Type B pancreatic cell (in vitro differentiated cells): ENCODE measurements at regions not wholly inside any gene's neighbourhood (a gene's known extent, or its start where the extent isn't known, plus 50 kb on each side); places are given as distances from the start of the nearest gene placed in this dataset.

Experiments used
- DNase-seq: peaks from one replicate; pipeline ENCODE4 v3.0.0; 2021; ENCODE audit warnings: mixed read lengths; ENCODE audit not compliant: unreplicated experiment; ENCODE audit errors: extremely low spot score
- H3K27ac Mint-ChIP-seq: 2 replicates; pipeline ENCODE4 v1.8.0; 2021; ENCODE audit warnings: mild to moderate bottlenecking, mixed read lengths
- H3K27me3 Mint-ChIP-seq: 2 replicates; pipeline ENCODE4 v1.8.0; 2021; ENCODE audit warnings: mixed read lengths
- H3K36me3 Mint-ChIP-seq: 2 replicates; pipeline ENCODE4 v1.8.0; 2021; ENCODE audit warnings: mixed read lengths
- H3K4me1 Mint-ChIP-seq: one replicate; pipeline ENCODE4 v1.8.0; 2021; ENCODE audit warnings: mixed read lengths; ENCODE audit not compliant: unreplicated experiment
- H3K4me3 Mint-ChIP-seq: 2 replicates; pipeline ENCODE4 v1.8.0; 2021; ENCODE audit warnings: mild to moderate bottlenecking, mixed read lengths
- H3K9me3 Mint-ChIP-seq: 2 replicates; pipeline ENCODE4 v1.8.0; 2021; ENCODE audit warnings: mixed read lengths
- TF ChIP-seq, protein P1 (sequence below): fragments of 200-600 bp; sonication (generic); conservative IDR thresholded peaks from 2 replicates; pipeline ENCODE4 v1.5.0; 2021; ENCODE audit warnings: antibody characterized with exemption, mild to moderate bottlenecking

DNA sequence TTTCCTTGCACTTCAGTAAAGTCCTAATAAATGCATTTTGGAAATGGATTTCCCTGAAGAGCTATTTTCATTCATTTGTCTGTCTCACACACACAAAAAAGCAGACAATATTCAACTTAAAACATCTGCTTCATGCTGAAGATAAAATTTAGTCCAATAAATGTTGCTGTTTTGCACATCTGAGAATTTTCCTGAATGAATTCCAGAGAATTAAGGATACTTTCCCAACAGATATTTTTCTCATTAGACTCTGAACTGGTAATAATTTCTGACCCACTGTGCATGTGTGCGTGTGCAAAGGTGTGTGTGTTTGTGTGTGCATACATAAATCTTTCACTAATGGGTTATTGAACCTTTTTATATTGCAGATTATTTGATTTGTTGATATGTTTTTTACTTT lies 390.2 kb upstream of the TMEFF2 start:
- Mint-ChIP-seq H3K4me3 (no peak overlapping the region), H3K36me3 (no peaks in the 10 kb centered on the region), H3K27ac (no peak overlapping the region), H3K4me1 (no peaks in the 10 kb centered on the region), H3K9me3 (no peaks in the 10 kb centered on the region), H3K27me3 (no peaks in the 10 kb centered on the region)
- TF ChIP-seq, protein P1, sequence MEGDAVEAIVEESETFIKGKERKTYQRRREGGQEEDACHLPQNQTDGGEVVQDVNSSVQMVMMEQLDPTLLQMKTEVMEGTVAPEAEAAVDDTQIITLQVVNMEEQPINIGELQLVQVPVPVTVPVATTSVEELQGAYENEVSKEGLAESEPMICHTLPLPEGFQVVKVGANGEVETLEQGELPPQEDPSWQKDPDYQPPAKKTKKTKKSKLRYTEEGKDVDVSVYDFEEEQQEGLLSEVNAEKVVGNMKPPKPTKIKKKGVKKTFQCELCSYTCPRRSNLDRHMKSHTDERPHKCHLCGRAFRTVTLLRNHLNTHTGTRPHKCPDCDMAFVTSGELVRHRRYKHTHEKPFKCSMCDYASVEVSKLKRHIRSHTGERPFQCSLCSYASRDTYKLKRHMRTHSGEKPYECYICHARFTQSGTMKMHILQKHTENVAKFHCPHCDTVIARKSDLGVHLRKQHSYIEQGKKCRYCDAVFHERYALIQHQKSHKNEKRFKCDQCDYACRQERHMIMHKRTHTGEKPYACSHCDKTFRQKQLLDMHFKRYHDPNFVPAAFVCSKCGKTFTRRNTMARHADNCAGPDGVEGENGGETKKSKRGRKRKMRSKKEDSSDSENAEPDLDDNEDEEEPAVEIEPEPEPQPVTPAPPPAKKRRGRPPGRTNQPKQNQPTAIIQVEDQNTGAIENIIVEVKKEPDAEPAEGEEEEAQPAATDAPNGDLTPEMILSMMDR: no peak
- no peak for DNase-seq

DNA sequence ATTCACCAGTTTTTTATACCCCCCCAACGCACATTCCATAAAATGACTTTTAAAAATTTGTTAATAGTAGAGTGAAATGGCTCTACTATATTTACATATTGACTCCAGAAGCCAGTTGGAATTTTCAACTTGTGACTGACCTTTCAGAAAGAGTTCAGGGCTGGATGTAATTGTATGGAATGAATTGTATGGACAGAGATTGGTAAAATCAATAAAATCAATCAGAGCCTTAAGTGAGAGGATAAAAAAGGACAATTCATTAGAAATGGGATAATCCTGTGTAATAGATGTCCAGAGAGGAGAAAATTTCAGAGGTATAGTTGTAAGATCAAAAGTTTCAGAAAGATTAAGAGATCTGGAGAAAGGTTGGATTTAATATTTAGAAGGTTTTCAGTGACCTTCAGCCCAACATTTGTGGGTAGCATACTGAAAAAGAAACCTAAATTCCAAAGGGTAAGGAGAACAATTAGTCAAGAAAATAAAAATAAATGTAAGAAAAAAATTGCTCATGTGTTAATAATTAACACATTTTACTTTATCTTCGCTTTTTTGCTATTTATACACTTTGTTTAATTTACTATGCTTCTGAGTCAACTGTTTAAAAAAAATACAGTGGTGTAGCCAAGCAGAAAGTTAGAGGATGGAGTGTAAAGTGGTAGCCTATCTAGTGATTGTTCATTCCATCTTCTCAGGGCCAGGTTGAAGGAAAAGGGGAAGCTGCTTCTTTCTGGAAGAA lies 385.4 kb upstream of the TMEFF2 start:
- no peaks in the 10 kb centered on the region for H3K27me3 Mint-ChIP-seq
- H3K27ac Mint-ChIP-seq: no peak overlapping the region
- H3K36me3 Mint-ChIP-seq: no peaks in the 10 kb centered on the region
- no peak overlapping the region for H3K4me3 Mint-ChIP-seq
- no peaks in the 10 kb centered on the region for H3K9me3 Mint-ChIP-seq
- TF ChIP-seq, protein P1: no peak
- H3K4me1 Mint-ChIP-seq: no peaks in the 10 kb centered on the region
- DNase-seq: no peak

- Mint-ChIP-seq H3K4me3 (no peak overlapping the region), H3K36me3 (no peaks in the 10 kb centered on the region), H3K27me3 (no peaks in the 10 kb centered on the region), H3K4me1 (no peaks in the 10 kb centered on the region), H3K9me3 (no peaks in the 10 kb centered on the region), H3K27ac (no peak overlapping the region)
- DNase-seq: no peak
- TF ChIP-seq, protein P1: no peak
Observed at GRCh38 chr2:192578780-192579179, 384.0 kb upstream of the TMEFF2 start.

- Mint-ChIP-seq H3K4me3 (no peak overlapping the region), H3K4me1 (no peaks in the 10 kb centered on the region), H3K27me3 (no peaks in the 10 kb centered on the region), H3K27ac (no peak overlapping the region), H3K36me3 (no peaks in the 10 kb centered on the region), H3K9me3 (no peaks in the 10 kb centered on the region)
- DNase-seq: no peak
- TF ChIP-seq, protein P1: no peak
Observed at GRCh38 chr2:192577706-192578105, 383.0 kb upstream of the TMEFF2 start.

GRCh38 chr2:192574552-192574951 lies 379.8 kb upstream of the TMEFF2 start:
- Mint-ChIP-seq H3K4me1 (no peaks in the 10 kb centered on the region), H3K9me3 (no peaks in the 10 kb centered on the region)

More at GRCh38 chr2:192574552-192574951, 379.8 kb upstream of the TMEFF2 start:
- DNase-seq: no peak
- TF ChIP-seq, protein P1: no peak
- H3K36me3 Mint-ChIP-seq: no peaks in the 10 kb centered on the region
- H3K27me3 Mint-ChIP-seq: no peaks in the 10 kb centered on the region
- H3K27ac Mint-ChIP-seq: no peak overlapping the region
- no peak overlapping the region for H3K4me3 Mint-ChIP-seq
